ENCODE measurements at regions not wholly inside any gene's neighbourhood (a gene's known extent, or its start where the extent isn't known, plus 50 kb on each side); places are given as distances from the start of the nearest gene placed in this dataset.

GRCh38 chr14:51520087-51520486 lies 131.6 kb upstream of the FRMD6 start:
- CTCF ChIA-PET = no interaction called here
- TF ChIP-seq FOXM1 (IDR thresholded peaks at IDR 0.05; ENCODE audit: low read depth) (no peak), RXRA (IDR thresholded peaks at IDR 0.05; ENCODE audit: borderline replicate concordance, low read depth) (no peak), IRF3 (IDR thresholded peaks at IDR 0.05; ENCODE audit: low read depth, low read length) (no peak), ELF1 (IDR thresholded peaks at IDR 0.05) (no peak), NFIC (IDR thresholded peaks at IDR 0.05; ENCODE audit: borderline replicate concordance) (peak; percentile 13; the same call in 1 of the 2 replicates), RCOR1 (IDR thresholded peaks at IDR 0.05; ENCODE audit: low read length) (no peak), POLR2AphosphoS5 (IDR thresholded peaks at IDR 0.05; ENCODE audit: low read depth, low read length) (no peak), RAD21 (IDR thresholded peaks at IDR 0.05; ENCODE audit: low read length) (no peak), TEAD4 (IDR thresholded peaks at IDR 0.05; ENCODE audit: borderline replicate concordance, insufficient read depth) (no peak), MEF2A (IDR thresholded peaks at IDR 0.05; ENCODE audit: borderline replicate concordance, low read depth) (peak; percentile 74; the same call in 1 of the 2 replicates), SMC3 (IDR thresholded peaks at IDR 0.05; ENCODE audit: low read depth, low read length) (no peak), USF1 (IDR thresholded peaks at IDR 0.05; ENCODE audit: borderline replicate concordance, low read depth) (no peak), TCF12 (IDR thresholded peaks at IDR 0.05) (peak; percentile 44), PBX3 (IDR thresholded peaks at IDR 0.05) (0 out of 2 replicates have a peak, but pooled peaks have one; percentile 10), ZBTB33 (IDR thresholded peaks at IDR 0.05; ENCODE audit: borderline replicate concordance, low read depth) (no peak), EZH2phosphoT487 (IDR thresholded peaks at IDR 0.05; ENCODE audit: borderline replicate concordance, low read depth) (no peak), FOXJ3 (CRISPR knock-in tag; IDR thresholded peaks at IDR 0.05) (no peak), NRF1 (IDR thresholded peaks at IDR 0.05; ENCODE audit: low read depth, low read length) (no peak), JUND (IDR thresholded peaks at IDR 0.05) (peak; percentile 20; the same call in 1 of the 2 replicates), MXI1 (IDR thresholded peaks at IDR 0.05; ENCODE audit: low read depth, low read length) (no peak), GABPA (IDR thresholded peaks at IDR 0.05; ENCODE audit: low read depth) (no peak), REST (IDR thresholded peaks at IDR 0.05; ENCODE audit: low read depth, low read length) (no peak), SIN3A (IDR thresholded peaks at IDR 0.05; ENCODE audit: borderline replicate concordance, low read depth, low read length) (no peak), TAF1 (IDR thresholded peaks at IDR 0.05; ENCODE audit: borderline replicate concordance, low read depth, low read length) (no peak), YY1 (IDR thresholded peaks at IDR 0.05; ENCODE audit: low read depth) (no peak), USF2 (IDR thresholded peaks at IDR 0.05; ENCODE audit: borderline replicate concordance, low read depth, low read length) (no peak)

More at GRCh38 chr14:51520087-51520486, 131.6 kb upstream of the FRMD6 start:
- Histone ChIP-seq H2AFZ (ENCODE audit: low read depth) (no peak overlapping the region), H3K36me3 (replicated peaks in 1 of 2; ENCODE audit: control insufficient read depth in 1 of 2, insufficient read depth in 2 of 2, low read length in 1 of 2) (no peaks in the 10 kb centered on the region), H3K79me2 (ENCODE audit: insufficient read depth) (no peaks in the 10 kb centered on the region), H3K4me3 (ENCODE audit: low read depth in 2 of 2, low read length in 1 of 2) (no peak overlapping the region), H3K9me2 (no peaks in the 10 kb centered on the region), H3K27ac (ENCODE audit: low read depth in 2 of 2, low read length in 1 of 2) (peak overlapping the region; percentile 17 to 93; a peak in 3 of 4 replicates), H3K9me3 (no peaks in the 10 kb centered on the region), H3K27me3 (ENCODE audit: insufficient read depth) (no peaks in the 10 kb centered on the region), H3K9ac (peak overlapping the region; percentile 11; the same call in 1 of the 2 replicates), H4K20me1 (ENCODE audit: insufficient read depth) (no peaks in the 10 kb centered on the region), H3F3A (replicated peaks; ENCODE audit: insufficient read depth) (peaks cover 30% of the 10 kb centered on the region), H3K4me1 (ENCODE audit: control insufficient read depth in 1 of 2, insufficient read depth in 2 of 2, low read depth in 1 of 2, low read length in 1 of 2) (peaks cover 0 to 17% of the 10 kb centered on the region in 2 experiments; a peak in 3 of 4 replicates), H3K4me2 (no peak overlapping the region)
- WGBS (ENCODE audit: low lambda C conversion rate) = 61% methylated on average over 1 of the region's 1 CpG
- POLR2A ChIA-PET = no interaction called here
- no peak for DNase-seq

Data from SK-N-SH (cell line).